ENCODE measurements at regions not wholly inside any gene's neighbourhood (a gene's known extent, or its start where the extent isn't known, plus 50 kb on each side); places are given as distances from the start of the nearest gene placed in this dataset.
"Not testable (repeated sequence)": the region's sequence is repeated elsewhere in the genome, so short reads cannot be mapped to it uniquely, and the experiment has no call there.

GRCh38 chr2:215577356-215577755 lies 141.5 kb upstream of the FN1 start:
- no peak for DNase-seq

GRCh38 chr2:215576572-215576971 lies 140.7 kb upstream of the FN1 start:
- DNase-seq, result no peak

GRCh38 chr2:215573496-215573895 lies 137.6 kb upstream of the FN1 start:
- DNase-seq, result no peak

- no peak for DNase-seq
Measured at GRCh38 chr2:215572341-215572848, 136.5 kb upstream of the FN1 start.

- no peak for DNase-seq
Measured at GRCh38 chr2:215571689-215572088, 135.8 kb upstream of the FN1 start.

GRCh38 chr2:215567504-215567903 lies 131.6 kb upstream of the FN1 start:
- no peak for DNase-seq

GRCh38 chr2:215565897-215566296 lies 130.0 kb upstream of the FN1 start:
- DNase-seq, result no peak

- no peak for DNase-seq
Measured at GRCh38 chr2:215557701-215558100, 121.8 kb upstream of the FN1 start.

GRCh38 chr2:215556979-215557378 lies 121.1 kb upstream of the FN1 start:
- DNase-seq, result peak in 1 of 2 experiments; percentile 2

GRCh38 chr2:215554689-215555498 lies 119.0 kb upstream of the FN1 start:
- DNase-seq, result no peak

- DNase-seq, result no peak
Measured at GRCh38 chr2:215553946-215554345, 118.1 kb upstream of the FN1 start.

- no peak for DNase-seq
Measured at GRCh38 chr2:215552144-215552580, 116.3 kb upstream of the FN1 start.

- DNase-seq, result no peak
Measured at GRCh38 chr2:215550331-215550730, 114.5 kb upstream of the FN1 start.

GRCh38 chr2:215548714-215549113 lies 112.8 kb upstream of the FN1 start:
- no peak for DNase-seq

GRCh38 chr2:215542690-215543089 lies 106.8 kb upstream of the FN1 start:
- no peak for DNase-seq

GRCh38 chr2:215540658-215541057 lies 104.8 kb upstream of the FN1 start:
- DNase-seq, result no peak

GRCh38 chr2:215537611-215538010 lies 101.7 kb upstream of the FN1 start:
- no peak for DNase-seq

- no peak for DNase-seq
Measured at GRCh38 chr2:215536510-215536909, 100.6 kb upstream of the FN1 start.

GRCh38 chr2:215535741-215536140 lies 99.9 kb upstream of the FN1 start:
- no peak for DNase-seq

GRCh38 chr2:215535125-215535668 lies 99.3 kb upstream of the FN1 start:
- no peak for DNase-seq

- DNase-seq, result not testable (repeated sequence)
Measured at GRCh38 chr2:215533716-215534115, 97.8 kb upstream of the FN1 start.

GRCh38 chr2:215532844-215533243 lies 97.0 kb upstream of the FN1 start:
- no peak for DNase-seq

GRCh38 chr2:215531284-215531683 lies 95.4 kb upstream of the FN1 start:
- no peak for DNase-seq

- no peak for DNase-seq
Measured at GRCh38 chr2:215530191-215530968, 94.5 kb upstream of the FN1 start.

Measured in AML-193 (cell line).